ENCODE measurements at regions not wholly inside any gene's neighbourhood (a gene's known extent, or its start where the extent isn't known, plus 50 kb on each side); places are given as distances from the start of the nearest gene placed in this dataset.

DNA sequence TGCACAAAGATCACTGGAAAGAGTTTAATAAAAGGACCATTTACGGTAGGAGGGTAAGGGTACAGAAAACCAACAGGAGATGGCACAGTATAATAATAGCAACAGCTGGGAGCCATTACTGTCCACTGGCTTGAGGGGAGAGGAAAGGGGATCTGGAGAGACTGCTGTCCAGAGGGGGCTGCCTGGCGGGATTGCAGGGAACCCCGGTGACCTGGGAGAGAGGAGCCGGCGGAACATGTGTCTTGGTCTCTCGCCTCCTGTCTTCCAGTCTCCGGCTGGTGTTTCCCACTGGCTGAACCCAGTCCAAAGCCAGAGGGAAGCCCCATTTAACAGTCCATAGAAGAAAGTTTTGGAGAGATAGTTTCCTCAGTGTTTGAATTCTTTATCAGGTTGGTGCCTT, 57.5 kb upstream of the PODXL start:
- in situ Hi-C loops (cut with HindIII; ENCODE audit: low pct_unique_long_range_greater_than_20kb, low sequenced_read_pairs), result no loop called here
- no peak for DNase-seq (ENCODE audit: low read depth, low spot score)

DNA sequence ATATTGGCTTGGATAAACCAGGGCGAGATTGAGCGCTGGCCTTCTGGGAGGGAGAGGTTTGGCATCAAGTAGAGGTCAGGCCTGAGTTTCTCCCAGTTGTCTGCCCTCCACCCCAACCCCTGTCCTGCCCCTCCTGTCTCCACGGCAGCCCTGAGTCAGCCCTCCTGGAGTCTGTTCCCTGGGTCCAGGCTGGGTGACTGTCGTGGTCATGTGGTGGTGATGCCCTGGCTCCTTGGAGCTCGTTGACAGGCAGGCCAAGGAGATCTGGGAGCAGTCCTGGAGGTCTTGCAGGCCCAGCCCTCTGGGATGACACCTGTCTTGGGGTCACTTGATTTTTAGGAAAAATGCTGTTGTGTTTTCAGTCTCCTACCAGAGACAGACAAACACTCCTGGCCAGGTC, 53.6 kb upstream of the PODXL start:
- in situ Hi-C loops (cut with HindIII; ENCODE audit: low pct_unique_long_range_greater_than_20kb, low sequenced_read_pairs), result no loop called here
- DNase-seq (ENCODE audit: low read depth, low spot score), result no peak

GRCh38 chr7:131608116-131608500, 51.7 kb upstream of the PODXL start:
- in situ Hi-C loops (cut with HindIII; ENCODE audit: low pct_unique_long_range_greater_than_20kb, low sequenced_read_pairs), result no loop called here
- DNase-seq (ENCODE audit: low read depth, low spot score), result no peak

GRCh38 chr7:131607291-131608115, 51.1 kb upstream of the PODXL start:
- DNase-seq (ENCODE audit: low read depth, low spot score), result peak; percentile 99

GRCh38 chr7:131606346-131607290, 50.2 kb upstream of the PODXL start:
- DNase-seq (ENCODE audit: low read depth, low spot score), result no peak
- in situ Hi-C loops (cut with HindIII; ENCODE audit: low pct_unique_long_range_greater_than_20kb, low sequenced_read_pairs), result no loop called here

More at GRCh38 chr7:131607291-131608115, 51.1 kb upstream of the PODXL start:
- in situ Hi-C loops (cut with HindIII; ENCODE audit: low pct_unique_long_range_greater_than_20kb, low sequenced_read_pairs), result no loop called here

Small RNAs in the stretch of these regions (small RNA-seq; reads per million reads assigned to genes)
- 0 reads per million in 2 experiments for gene AC009518.3
